ENCODE measurements at regions not wholly inside any gene's neighbourhood (a gene's known extent, or its start where the extent isn't known, plus 50 kb on each side); places are given as distances from the start of the nearest gene placed in this dataset.

DNA sequence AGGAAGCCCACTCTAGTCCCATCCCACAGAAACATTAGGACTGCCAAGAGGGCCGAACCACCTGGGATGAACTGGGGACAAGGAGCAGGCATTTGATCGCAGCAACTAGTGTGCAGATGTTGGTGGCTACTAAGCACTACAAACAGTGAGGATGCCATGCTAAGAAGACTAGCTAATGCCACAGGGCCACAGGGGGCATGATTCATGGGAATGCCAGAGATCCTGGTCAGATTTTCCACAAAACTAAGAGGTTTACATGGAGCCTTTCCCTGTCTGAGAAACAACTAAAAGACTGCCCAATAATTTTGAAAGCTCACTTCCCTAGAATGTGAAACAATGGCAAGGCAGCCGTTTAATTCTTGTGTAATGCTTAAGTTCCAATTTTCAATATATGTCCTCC, 375.9 kb upstream of the PTCHD4 start:
- no peak for DNase-seq (ENCODE audit: low spot score)
- peaks cover 6% of the 10 kb centered on the region for H3K27me3 Mint-ChIP-seq (ENCODE audit: low read depth)
- no peak overlapping the region for H3K4me3 Mint-ChIP-seq (ENCODE audit: unreplicated experiment)
- no peaks in the 10 kb centered on the region for H3K4me1 Mint-ChIP-seq (ENCODE audit: low read depth)
- TF ChIP-seq, protein P1, sequence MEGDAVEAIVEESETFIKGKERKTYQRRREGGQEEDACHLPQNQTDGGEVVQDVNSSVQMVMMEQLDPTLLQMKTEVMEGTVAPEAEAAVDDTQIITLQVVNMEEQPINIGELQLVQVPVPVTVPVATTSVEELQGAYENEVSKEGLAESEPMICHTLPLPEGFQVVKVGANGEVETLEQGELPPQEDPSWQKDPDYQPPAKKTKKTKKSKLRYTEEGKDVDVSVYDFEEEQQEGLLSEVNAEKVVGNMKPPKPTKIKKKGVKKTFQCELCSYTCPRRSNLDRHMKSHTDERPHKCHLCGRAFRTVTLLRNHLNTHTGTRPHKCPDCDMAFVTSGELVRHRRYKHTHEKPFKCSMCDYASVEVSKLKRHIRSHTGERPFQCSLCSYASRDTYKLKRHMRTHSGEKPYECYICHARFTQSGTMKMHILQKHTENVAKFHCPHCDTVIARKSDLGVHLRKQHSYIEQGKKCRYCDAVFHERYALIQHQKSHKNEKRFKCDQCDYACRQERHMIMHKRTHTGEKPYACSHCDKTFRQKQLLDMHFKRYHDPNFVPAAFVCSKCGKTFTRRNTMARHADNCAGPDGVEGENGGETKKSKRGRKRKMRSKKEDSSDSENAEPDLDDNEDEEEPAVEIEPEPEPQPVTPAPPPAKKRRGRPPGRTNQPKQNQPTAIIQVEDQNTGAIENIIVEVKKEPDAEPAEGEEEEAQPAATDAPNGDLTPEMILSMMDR (IDR thresholded peaks at IDR 0.05), result no peak
- H3K9me3 Mint-ChIP-seq (ENCODE audit: low read depth), result no peaks in the 10 kb centered on the region
- no peak overlapping the region for H3K27ac Mint-ChIP-seq (ENCODE audit: unreplicated experiment)
- no peaks in the 10 kb centered on the region for H3K36me3 Mint-ChIP-seq (ENCODE audit: low read depth)

DNA sequence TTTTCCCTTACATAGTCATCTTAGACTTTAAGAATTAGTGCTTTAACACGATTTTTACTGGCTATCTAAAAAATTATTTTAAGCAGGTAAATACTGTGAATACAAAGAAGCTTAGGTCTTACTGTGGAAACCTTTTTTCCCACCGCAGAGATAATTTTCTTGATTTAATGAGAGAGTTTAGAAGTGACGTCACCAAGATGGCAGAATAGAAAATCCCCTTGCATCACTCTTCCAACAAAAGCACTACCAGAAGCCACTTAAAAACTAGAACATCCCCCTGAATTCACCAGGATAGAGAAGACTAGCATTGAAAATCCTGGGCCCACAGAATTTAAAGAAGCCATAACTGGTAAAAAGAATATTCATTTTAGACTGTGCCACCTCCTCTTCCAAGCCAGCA, 375.4 kb upstream of the PTCHD4 start:
- TF ChIP-seq, protein P1 (IDR thresholded peaks at IDR 0.05), result no peak
- no peak overlapping the region for H3K4me3 Mint-ChIP-seq (ENCODE audit: unreplicated experiment)
- H3K9me3 Mint-ChIP-seq (ENCODE audit: low read depth), result no peaks in the 10 kb centered on the region
- H3K27me3 Mint-ChIP-seq (ENCODE audit: low read depth), result peaks cover 4% of the 10 kb centered on the region
- no peak for DNase-seq (ENCODE audit: low spot score)
- no peaks in the 10 kb centered on the region for H3K36me3 Mint-ChIP-seq (ENCODE audit: low read depth)
- no peak overlapping the region for H3K27ac Mint-ChIP-seq (ENCODE audit: unreplicated experiment)
- H3K4me1 Mint-ChIP-seq (ENCODE audit: low read depth), result no peaks in the 10 kb centered on the region

DNA sequence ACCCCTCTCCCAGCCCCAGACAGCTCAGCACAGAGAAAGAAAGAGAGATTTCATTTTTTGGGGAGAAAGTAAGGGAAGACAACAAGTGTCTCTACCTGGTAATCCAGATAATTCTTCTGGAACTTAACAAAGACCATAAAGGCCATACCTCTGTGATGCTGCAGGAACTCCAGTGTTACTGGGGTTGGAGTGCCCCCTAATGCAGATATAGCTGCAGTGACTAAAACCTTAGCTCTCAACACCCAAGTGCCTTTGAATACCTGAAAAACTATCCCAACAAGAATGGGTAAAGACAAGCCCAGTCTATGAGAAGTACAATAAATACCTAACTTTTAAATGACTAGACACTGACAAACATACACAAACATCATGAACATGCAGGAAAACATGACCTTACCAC, 365.3 kb upstream of the PTCHD4 start:
- no peak for DNase-seq (ENCODE audit: low spot score)
- H3K27me3 Mint-ChIP-seq (ENCODE audit: low read depth), result peaks cover 28% of the 10 kb centered on the region
- no peaks in the 10 kb centered on the region for H3K4me1 Mint-ChIP-seq (ENCODE audit: low read depth)
- TF ChIP-seq, protein P1 (IDR thresholded peaks at IDR 0.05), result peak; percentile 62
- H3K4me3 Mint-ChIP-seq (ENCODE audit: unreplicated experiment), result no peak overlapping the region
- no peaks in the 10 kb centered on the region for H3K36me3 Mint-ChIP-seq (ENCODE audit: low read depth)
- no peak overlapping the region for H3K27ac Mint-ChIP-seq (ENCODE audit: unreplicated experiment)
- no peaks in the 10 kb centered on the region for H3K9me3 Mint-ChIP-seq (ENCODE audit: low read depth)

DNA sequence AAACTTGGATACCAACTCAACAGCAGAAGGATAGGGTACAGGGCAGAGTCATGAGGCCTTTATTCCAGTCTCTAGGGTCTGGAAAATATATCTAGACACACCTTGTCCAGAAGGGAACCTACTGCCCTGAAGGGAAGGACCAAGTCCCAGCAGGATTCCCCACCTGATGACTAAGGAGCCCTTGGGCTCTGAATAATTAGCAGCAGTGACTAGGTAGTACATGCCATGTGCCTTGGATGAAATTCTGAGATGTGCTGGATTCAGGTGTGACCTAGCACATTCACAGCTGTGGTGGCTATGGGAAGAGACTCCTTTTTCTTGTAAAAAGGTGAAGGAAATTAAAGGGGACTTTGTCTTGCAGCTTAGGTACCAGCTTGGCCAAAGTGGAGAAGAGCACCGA, 364.3 kb upstream of the PTCHD4 start:
- H3K4me3 Mint-ChIP-seq (ENCODE audit: unreplicated experiment), result no peak overlapping the region
- H3K36me3 Mint-ChIP-seq (ENCODE audit: low read depth), result no peaks in the 10 kb centered on the region
- peaks cover 28% of the 10 kb centered on the region for H3K27me3 Mint-ChIP-seq (ENCODE audit: low read depth)
- no peaks in the 10 kb centered on the region for H3K4me1 Mint-ChIP-seq (ENCODE audit: low read depth)
- no peak for DNase-seq (ENCODE audit: low spot score)
- H3K9me3 Mint-ChIP-seq (ENCODE audit: low read depth), result no peaks in the 10 kb centered on the region
- no peak overlapping the region for H3K27ac Mint-ChIP-seq (ENCODE audit: unreplicated experiment)
- TF ChIP-seq, protein P1 (IDR thresholded peaks at IDR 0.05), result no peak

DNA sequence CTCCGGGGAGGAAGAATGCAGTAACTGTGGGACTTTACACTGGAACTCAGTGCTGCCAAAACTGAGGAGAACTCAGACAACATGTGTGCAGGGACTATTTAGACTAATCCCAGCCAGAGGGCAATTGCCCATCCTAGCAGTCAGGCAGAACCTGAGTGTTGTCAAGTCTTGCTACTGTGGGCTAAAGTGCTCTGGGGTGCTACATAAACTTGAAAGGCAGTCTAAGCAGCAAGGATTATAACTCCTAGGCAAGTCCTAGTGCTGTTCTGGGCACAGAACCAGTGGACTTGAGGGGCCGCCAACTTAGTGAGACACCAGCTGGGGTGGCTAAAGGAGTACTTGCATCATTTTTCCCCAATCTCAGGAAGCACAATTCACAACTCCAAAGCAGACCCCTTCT, 363.8 kb upstream of the PTCHD4 start:
- Mint-ChIP-seq H3K9me3 (ENCODE audit: low read depth) (no peaks in the 10 kb centered on the region), H3K4me1 (ENCODE audit: low read depth) (no peaks in the 10 kb centered on the region), H3K36me3 (ENCODE audit: low read depth) (no peaks in the 10 kb centered on the region), H3K4me3 (ENCODE audit: unreplicated experiment) (no peak overlapping the region), H3K27ac (ENCODE audit: unreplicated experiment) (no peak overlapping the region), H3K27me3 (ENCODE audit: low read depth) (peaks cover 30% of the 10 kb centered on the region)
- TF ChIP-seq, protein P1 (IDR thresholded peaks at IDR 0.05), result no peak
- no peak for DNase-seq (ENCODE audit: low spot score)

Measured in chondrocyte (in vitro differentiated cells).